Trophoblast cell (in vitro differentiated cells and primary cell): ENCODE measurements at regions not wholly inside any gene's neighbourhood (a gene's known extent, or its start where the extent isn't known, plus 50 kb on each side); places are given as distances from the start of the nearest gene placed in this dataset.

Experiments
- DNase-seq, 2 donors: peaks; one replicate each; pipeline ENCODE4 v3.0.0-alpha.2; 2016
- H2AFZ ChIP-seq: 2 replicates; pipeline ENCODE4 v1.6.1; 2013; ENCODE audit warnings: low read length, moderate library complexity, mild to moderate bottlenecking; ENCODE audit not compliant: insufficient read depth, poor library complexity
- H2AK5ac ChIP-seq: 2 replicates; pipeline ENCODE4 v1.6.1; 2013; ENCODE audit warnings: mild to moderate bottlenecking, low read length
- H2BK120ac ChIP-seq: 2 replicates; pipeline ENCODE4 v1.6.1; 2013; ENCODE audit warnings: low read length, mild to moderate bottlenecking, moderate library complexity; ENCODE audit not compliant: insufficient read depth, poor library complexity
- H2BK12ac ChIP-seq: 2 replicates; pipeline ENCODE4 v1.6.1; 2013; ENCODE audit warnings: mild to moderate bottlenecking, low read length, moderate library complexity
- H2BK5ac ChIP-seq: 2 replicates; pipeline ENCODE4 v1.6.1; 2013; ENCODE audit warnings: low read length, low read depth, moderate library complexity, mild to moderate bottlenecking; ENCODE audit not compliant: poor library complexity
- H3K14ac ChIP-seq: 2 replicates; pipeline ENCODE4 v1.6.1; 2013; ENCODE audit warnings: mild to moderate bottlenecking, low read length
- H3K18ac ChIP-seq: 2 replicates; pipeline ENCODE4 v1.6.1; 2013; ENCODE audit warnings: mild to moderate bottlenecking, low read length
- H3K23ac ChIP-seq: 2 replicates; pipeline ENCODE4 v1.6.1; 2013; ENCODE audit warnings: low read length
- H3K27ac ChIP-seq: 2 replicates; pipeline ENCODE4 v1.5.1; 2013; ENCODE audit warnings: low read depth, mild to moderate bottlenecking, inconsistent platforms, low read length, moderate library complexity
- H3K27me3 ChIP-seq: 2 replicates; pipeline ENCODE4 v1.6.1; 2013; ENCODE audit warnings: inconsistent platforms, mild to moderate bottlenecking, low read length, moderate library complexity; ENCODE audit not compliant: insufficient read depth
- H3K36me3 ChIP-seq, 2 experiments: 1 replicate in 1 of 2; 2 replicates in 1 of 2; pipeline ENCODE4 v1.6.1; 2013; ENCODE audit warnings: low read length in 2 of 2, mild to moderate bottlenecking in 2 of 2, moderate library complexity in 1 of 2; ENCODE audit not compliant: insufficient read depth in 2 of 2, control insufficient read depth in 1 of 2
- H3K4ac ChIP-seq: 2 replicates; pipeline ENCODE4 v1.6.1; 2013; ENCODE audit warnings: low read depth, mild to moderate bottlenecking, low read length, moderate library complexity
- H3K4me1 ChIP-seq, 2 experiments: 1 replicate in 1 of 2; 2 replicates in 1 of 2; pipeline ENCODE4 v1.6.1; 2013; ENCODE audit warnings: low read length in 2 of 2, mild to moderate bottlenecking in 2 of 2, moderate library complexity in 1 of 2; ENCODE audit not compliant: insufficient read depth in 2 of 2, control insufficient read depth in 1 of 2
- H3K4me2 ChIP-seq: 2 replicates; pipeline ENCODE4 v1.6.1; 2013; ENCODE audit warnings: inconsistent platforms, mild to moderate bottlenecking, low read length, moderate library complexity
- H3K4me3 ChIP-seq: 2 replicates; pipeline ENCODE4 v1.5.1; 2013; ENCODE audit warnings: mild to moderate bottlenecking, low read depth, low read length, inconsistent platforms
- H3K79me1 ChIP-seq: one replicate; pipeline ENCODE4 v1.6.1; 2013; ENCODE audit warnings: low read length
- H3K79me2 ChIP-seq: 2 replicates; pipeline ENCODE4 v1.6.1; 2013; ENCODE audit warnings: low read length, mild to moderate bottlenecking; ENCODE audit not compliant: control insufficient read depth, insufficient read depth, poor library complexity
- H3K9ac ChIP-seq: 2 replicates; pipeline ENCODE4 v1.6.1; 2013; ENCODE audit warnings: mild to moderate bottlenecking, low read length
- H3K9me3 ChIP-seq: 2 replicates; pipeline ENCODE4 v1.6.1; 2013; ENCODE audit warnings: low read depth, mild to moderate bottlenecking, control low read depth, inconsistent platforms, low read length; ENCODE audit not compliant: insufficient read depth
- H4K12ac ChIP-seq: 2 replicates; pipeline ENCODE4 v1.6.1; 2013; ENCODE audit warnings: low read depth, mild to moderate bottlenecking, low read length, moderate library complexity
- H4K8ac ChIP-seq: 2 replicates; pipeline ENCODE4 v1.6.1; 2013; ENCODE audit warnings: low read depth, mild to moderate bottlenecking, low read length, moderate library complexity
- H4K91ac ChIP-seq: one replicate; pipeline ENCODE4 v1.6.1; 2013; ENCODE audit warnings: low read depth, mild to moderate bottlenecking, low read length, moderate library complexity
- WGBS: extraction: QIAGEN DNeasy Blood & Tissue Kit; methylation state at CpG from one replicate; pipeline ENCODE4 v1.1.7; 2013; ENCODE audit warnings: missing lambda C conversion rate; ENCODE audit not compliant: insufficient read length, insufficient coverage; ENCODE audit errors: extremely low coverage; 5-methylcytosine and 5-hydroxymethylcytosine counted together

DNA sequence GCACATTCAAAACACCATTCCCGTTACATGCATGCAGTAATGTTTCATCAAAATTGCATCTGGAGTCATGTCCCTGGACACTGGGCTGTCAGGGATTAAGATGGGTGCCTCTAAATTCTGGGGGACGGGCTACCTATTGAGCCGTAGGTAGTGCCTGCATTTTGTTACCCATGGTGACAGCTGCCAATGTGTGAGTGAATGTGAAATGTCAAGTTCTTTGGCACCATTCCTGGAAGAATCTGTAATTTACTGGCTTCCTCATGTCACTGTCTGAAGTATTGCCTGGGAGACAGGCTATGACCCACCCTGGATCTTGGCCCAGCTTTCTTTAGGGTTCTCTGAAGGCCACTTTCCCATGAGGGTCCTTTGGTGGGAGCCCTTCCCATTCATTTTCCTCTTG, 266.1 kb downstream of the TSHZ3 start:
- Histone ChIP-seq H3K4me3 (no peak overlapping the region), H3K27ac (no peak overlapping the region), H2AFZ (no peak overlapping the region), H2BK5ac (no peak overlapping the region), H3K27me3 (no peaks in the 10 kb centered on the region), H3K79me2 (no peaks in the 10 kb centered on the region), H2BK12ac (no peak overlapping the region), H3K36me3 (no peaks in the 10 kb centered on the region), H3K4me1 (no peaks in the 10 kb centered on the region), H3K9ac (no peak overlapping the region), H3K79me1 (no peaks in the 10 kb centered on the region), H3K23ac (no peak overlapping the region), H3K4me2 (no peak overlapping the region), H2AK5ac (no peak overlapping the region), H4K91ac (no peak overlapping the region), H4K12ac (no peak overlapping the region), H3K18ac (no peak overlapping the region), H3K9me3 (no peaks in the 10 kb centered on the region), H4K8ac (no peak overlapping the region), H2BK120ac (no peak overlapping the region), H3K4ac (no peak overlapping the region), H3K14ac (no peak overlapping the region)
- no CpG with 5 or more reads among the region's 3 CpGs for WGBS
- DNase-seq, result no peak

DNA sequence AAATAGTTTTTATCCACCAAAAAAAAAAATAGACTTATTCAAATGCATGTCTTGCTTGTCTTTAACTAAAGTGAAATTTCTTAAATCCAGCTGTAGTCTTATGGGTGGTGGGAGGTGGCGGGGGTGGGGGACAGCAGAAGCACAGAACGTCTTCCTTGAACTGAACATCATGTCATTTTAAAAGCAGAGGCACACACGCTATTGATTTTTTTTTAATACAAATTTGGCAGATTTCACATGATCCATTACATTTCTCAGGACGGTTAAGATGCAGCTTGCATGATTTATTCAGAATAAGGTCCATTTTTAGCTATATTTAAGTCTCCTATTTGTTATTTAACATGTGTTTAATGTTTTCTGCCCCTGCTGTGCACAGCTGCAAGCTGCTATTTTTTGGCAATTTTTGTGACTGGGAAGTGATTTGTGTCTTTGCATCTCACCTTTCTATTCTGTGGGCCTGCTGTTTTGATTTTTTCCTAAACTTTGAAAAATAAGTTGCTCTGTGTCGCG, 274.0 kb downstream of the TSHZ3 start:
- Histone ChIP-seq H2AFZ (no peak overlapping the region), H3K27me3 (no peaks in the 10 kb centered on the region), H4K91ac (no peak overlapping the region), H2BK120ac (no peak overlapping the region), H2BK5ac (no peak overlapping the region), H3K9ac (no peak overlapping the region), H3K4me2 (no peak overlapping the region), H3K36me3 (no peaks in the 10 kb centered on the region), H4K8ac (no peak overlapping the region), H3K79me2 (no peaks in the 10 kb centered on the region), H3K4me1 (no peaks in the 10 kb centered on the region), H3K18ac (no peak overlapping the region), H4K12ac (no peak overlapping the region), H2AK5ac (no peak overlapping the region), H2BK12ac (no peak overlapping the region), H3K4ac (no peak overlapping the region), H3K14ac (no peak overlapping the region), H3K79me1 (no peaks in the 10 kb centered on the region), H3K23ac (no peak overlapping the region), H3K9me3 (no peaks in the 10 kb centered on the region), H3K27ac (no peak overlapping the region), H3K4me3 (no peak overlapping the region)
- DNase-seq, result no peak
- no CpG with 5 or more reads among the region's 6 CpGs for WGBS

DNA sequence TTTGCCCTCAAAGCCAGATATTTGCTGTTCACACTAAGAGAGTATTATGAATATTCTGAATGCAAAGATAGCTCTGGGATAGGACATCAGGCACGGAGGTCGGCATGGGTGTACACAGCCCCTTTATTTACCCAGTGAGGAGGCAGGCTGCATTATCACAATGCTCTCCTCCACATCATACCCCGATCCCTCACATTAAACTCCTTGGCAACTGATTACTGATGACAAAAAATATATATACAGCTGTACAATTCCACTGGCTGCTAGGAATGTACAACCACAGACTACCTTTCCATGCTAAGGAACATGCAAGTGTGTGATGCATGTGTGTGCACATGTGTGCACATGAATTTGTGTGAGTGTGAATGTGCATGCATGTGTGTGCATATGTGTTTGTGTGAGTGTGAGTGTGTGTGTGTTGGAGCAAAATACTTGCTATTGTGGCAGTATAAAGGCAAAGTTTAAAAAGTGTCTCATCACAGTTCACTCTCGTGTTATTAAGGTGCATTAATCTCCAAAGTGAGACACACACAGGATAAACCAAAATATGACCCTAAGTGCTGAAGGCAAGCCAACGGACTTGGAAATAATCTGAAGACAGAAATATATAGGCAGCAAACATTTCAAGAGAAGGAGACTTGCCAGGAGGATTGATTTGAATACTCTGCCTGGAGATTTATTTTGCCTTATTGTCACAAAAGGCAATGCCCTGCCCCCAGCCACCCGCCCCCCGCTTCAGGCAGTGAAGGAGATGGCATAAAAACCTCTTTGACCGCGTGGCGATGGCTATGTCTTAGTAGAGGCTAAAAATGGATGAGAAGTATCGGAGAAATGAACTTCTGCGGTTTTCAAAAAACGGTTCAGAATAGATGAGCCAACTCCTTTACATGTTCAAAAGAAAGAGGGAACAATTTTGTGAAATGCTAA, 274.8 kb downstream of the TSHZ3 start:
- no peaks in the 10 kb centered on the region for H3K79me1 ChIP-seq
- no peak overlapping the region for H3K9ac ChIP-seq
- WGBS, result no CpG with 5 or more reads among the region's 13 CpGs

DNA sequence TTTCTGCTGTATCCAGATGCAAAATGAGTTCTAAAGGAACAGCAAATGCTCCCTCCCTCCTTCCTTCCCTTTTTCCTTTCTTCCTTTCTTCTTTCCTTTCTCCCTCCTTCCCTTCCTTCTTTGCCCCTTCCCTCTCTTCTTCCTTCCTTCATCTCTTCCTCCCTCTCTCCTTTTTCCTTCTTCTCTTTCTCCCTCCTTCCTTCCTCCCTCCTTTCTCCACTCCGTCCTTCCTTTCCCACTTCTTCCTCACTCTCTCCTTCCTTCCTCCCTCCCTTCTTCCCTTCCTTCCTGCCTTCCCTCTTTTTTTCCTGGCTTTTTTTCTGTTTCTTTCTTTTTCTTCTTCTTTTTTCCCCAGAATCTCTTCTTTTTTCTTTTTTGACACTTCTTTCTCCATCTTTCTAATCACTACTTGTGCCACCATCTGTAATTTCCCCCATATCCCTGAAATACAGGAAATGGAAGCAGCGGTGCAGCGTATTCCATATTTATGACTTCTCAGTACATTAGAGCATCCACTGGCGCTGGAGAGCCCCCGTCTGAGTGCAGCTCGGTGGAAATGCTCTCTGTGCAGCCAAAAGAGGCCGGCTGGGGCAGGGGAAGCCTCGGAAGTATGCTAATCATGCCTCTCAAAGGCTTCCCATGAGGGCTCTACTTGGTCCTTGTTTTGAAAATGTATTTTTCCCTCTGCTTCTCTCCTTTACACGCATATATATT, 275.6 kb downstream of the TSHZ3 start:
- no peak overlapping the region for H3K4me2 ChIP-seq
- no peaks in the 10 kb centered on the region for H3K79me1 ChIP-seq
- no peaks in the 10 kb centered on the region for H3K36me3 ChIP-seq
- no peak overlapping the region for H4K8ac ChIP-seq
- H3K79me2 ChIP-seq, result no peaks in the 10 kb centered on the region
- H3K23ac ChIP-seq, result no peak overlapping the region
- H3K27ac ChIP-seq, result no peak overlapping the region
- no peak overlapping the region for H3K9ac ChIP-seq
- no peak overlapping the region for H2AFZ ChIP-seq
- no peak overlapping the region for H3K4ac ChIP-seq
- no peak overlapping the region for H3K14ac ChIP-seq
- no peak for DNase-seq
- no peak overlapping the region for H4K91ac ChIP-seq
- H4K12ac ChIP-seq, result no peak overlapping the region
- no peak overlapping the region for H3K4me3 ChIP-seq
- H2BK120ac ChIP-seq, result no peak overlapping the region
- no peaks in the 10 kb centered on the region for H3K4me1 ChIP-seq
- H3K27me3 ChIP-seq, result no peaks in the 10 kb centered on the region
- H2BK5ac ChIP-seq, result no peak overlapping the region
- no peaks in the 10 kb centered on the region for H3K9me3 ChIP-seq
- no peak overlapping the region for H3K18ac ChIP-seq
- H2AK5ac ChIP-seq, result no peak overlapping the region
- WGBS, result 100% methylated on average over 1 of the region's 9 CpGs
- H2BK12ac ChIP-seq, result no peak overlapping the region

More for the DNA sequence above, 274.8 kb downstream of the TSHZ3 start:
- H3K79me2 ChIP-seq, result no peaks in the 10 kb centered on the region
- no peak overlapping the region for H4K91ac ChIP-seq
- no peak overlapping the region for H4K12ac ChIP-seq
- H3K4me3 ChIP-seq, result no peak overlapping the region
- no peak overlapping the region for H4K8ac ChIP-seq
- no peak overlapping the region for H3K4me2 ChIP-seq
- H2BK12ac ChIP-seq, result no peak overlapping the region
- H2BK120ac ChIP-seq, result no peak overlapping the region
- DNase-seq, result no peak
- no peak overlapping the region for H3K27ac ChIP-seq
- no peak overlapping the region for H3K23ac ChIP-seq
- H3K4ac ChIP-seq, result no peak overlapping the region
- H2BK5ac ChIP-seq, result no peak overlapping the region
- H2AFZ ChIP-seq, result no peak overlapping the region
- H3K18ac ChIP-seq, result no peak overlapping the region
- no peak overlapping the region for H3K14ac ChIP-seq
- no peaks in the 10 kb centered on the region for H3K27me3 ChIP-seq
- no peaks in the 10 kb centered on the region for H3K9me3 ChIP-seq
- H2AK5ac ChIP-seq, result no peak overlapping the region
- H3K36me3 ChIP-seq, result no peaks in the 10 kb centered on the region
- no peaks in the 10 kb centered on the region for H3K4me1 ChIP-seq
